GM12891 (cell line): ENCODE measurements at regions not wholly inside any gene's neighbourhood (a gene's known extent, or its start where the extent isn't known, plus 50 kb on each side); places are given as distances from the start of the nearest gene placed in this dataset.

Experiments
- DNase-seq: peaks from one replicate; pipeline ENCODE4 v3.0.0; 2011; ENCODE audit warnings: low spot score; ENCODE audit not compliant: insufficient read length
- FAIRE-seq: peaks from 2 replicates; lab custom pipeline; 2011; peaks lifted over from hg19 to GRCh38; lab: Jason Lieb, UNC
- PAX5 ChIP-seq: IDR thresholded peaks from 2 replicates; pipeline ENCODE4 v1.6.1; 2011; ENCODE audit warnings: low read length, moderate library complexity, mild to moderate bottlenecking; ENCODE audit not compliant: insufficient read depth, severe bottlenecking
- POLR2A ChIP-seq: IDR thresholded peaks from 2 replicates; pipeline ENCODE4 v1.6.1; 2011; ENCODE audit warnings: low read depth, low read length, control low read depth
- POLR2AphosphoS5 ChIP-seq: IDR thresholded peaks from 2 replicates; pipeline ENCODE4 v1.6.1; 2011; ENCODE audit warnings: low read depth, low read length, control low read depth
- POU2F2 ChIP-seq: IDR thresholded peaks from 2 replicates; pipeline ENCODE4 v1.6.1; 2011; ENCODE audit warnings: low read depth, mild to moderate bottlenecking, control low read depth, low read length, moderate library complexity
- SPI1 ChIP-seq: IDR thresholded peaks from 2 replicates; pipeline ENCODE4 v1.6.1; 2011; ENCODE audit warnings: low read depth, low read length, control low read depth
- TAF1 ChIP-seq: IDR thresholded peaks from 2 replicates; pipeline ENCODE4 v1.6.1; 2011; ENCODE audit warnings: low read depth, low read length, control low read depth

DNA sequence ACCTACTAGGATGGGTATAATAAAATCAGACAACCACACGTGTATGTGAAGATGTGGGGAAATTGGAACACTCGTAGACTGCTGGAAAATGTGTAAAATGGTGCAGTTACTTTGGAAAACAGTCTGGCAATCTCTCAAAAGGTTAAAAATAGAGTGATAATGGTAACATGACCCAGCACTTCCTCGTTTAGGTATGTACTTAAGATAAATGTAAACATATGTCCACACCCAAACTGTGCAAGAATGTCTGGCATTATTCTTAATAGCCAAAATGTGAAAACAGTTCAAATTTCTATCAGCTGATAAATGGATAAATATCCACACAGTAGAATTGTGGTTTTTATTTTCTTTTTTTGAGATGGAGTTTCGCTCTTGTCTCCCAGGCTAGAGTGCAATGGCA is 272.8 kb downstream of the ZNF248 start:
- no peak for TF ChIP-seq PAX5
- no peak for TF ChIP-seq POU2F2
- no peak for TF ChIP-seq POLR2A
- TF ChIP-seq POLR2AphosphoS5, result no peak
- TF ChIP-seq SPI1, result no peak
- TF ChIP-seq TAF1, result no peak
- FAIRE-seq (no peak), DNase-seq (no peak)

DNA sequence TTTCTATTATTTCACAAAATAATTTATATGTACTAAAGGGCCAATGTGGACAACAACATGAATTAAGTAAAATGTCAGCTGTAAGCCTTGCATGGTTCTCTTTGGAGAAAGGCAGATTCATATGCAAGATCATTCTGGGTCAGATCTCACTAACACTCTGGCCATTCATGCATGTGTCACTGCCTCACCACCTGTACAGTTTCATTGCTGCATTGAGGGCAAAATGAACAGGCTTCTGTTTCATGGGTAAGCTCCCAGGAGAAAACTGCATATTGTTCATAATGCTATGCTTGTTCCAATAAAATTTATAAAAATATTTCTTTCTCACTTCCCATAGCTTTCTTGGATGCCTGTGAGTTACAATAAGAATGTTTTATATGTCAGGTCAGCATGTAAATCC is 275.2 kb downstream of the ZNF248 start:
- DNase-seq, result no peak
- no peak for FAIRE-seq
- TF ChIP-seq POU2F2 (no peak), POLR2A (no peak), POLR2AphosphoS5 (no peak), TAF1 (no peak), SPI1 (no peak), PAX5 (no peak)

DNA sequence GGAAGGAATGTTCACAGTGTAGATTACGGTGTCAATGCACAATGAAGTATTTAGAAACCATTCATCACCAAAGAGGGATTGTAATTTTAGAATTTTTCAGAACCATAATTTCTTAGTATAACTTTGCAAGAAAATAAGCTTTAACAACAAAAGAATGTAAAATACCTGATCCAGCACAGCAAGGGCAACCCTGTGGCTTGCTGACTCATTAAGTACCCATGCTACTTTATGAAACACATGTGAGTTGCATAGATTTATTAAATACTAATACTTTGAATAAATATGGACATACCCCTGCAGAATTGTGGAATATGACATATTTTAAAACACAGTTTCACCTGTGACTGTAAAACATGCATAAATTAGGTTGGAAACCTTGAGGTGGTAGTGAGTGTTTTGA is 281.3 kb downstream of the ZNF248 start:
- FAIRE-seq, result no peak
- TF ChIP-seq POU2F2 (no peak), SPI1 (no peak)

DNA sequence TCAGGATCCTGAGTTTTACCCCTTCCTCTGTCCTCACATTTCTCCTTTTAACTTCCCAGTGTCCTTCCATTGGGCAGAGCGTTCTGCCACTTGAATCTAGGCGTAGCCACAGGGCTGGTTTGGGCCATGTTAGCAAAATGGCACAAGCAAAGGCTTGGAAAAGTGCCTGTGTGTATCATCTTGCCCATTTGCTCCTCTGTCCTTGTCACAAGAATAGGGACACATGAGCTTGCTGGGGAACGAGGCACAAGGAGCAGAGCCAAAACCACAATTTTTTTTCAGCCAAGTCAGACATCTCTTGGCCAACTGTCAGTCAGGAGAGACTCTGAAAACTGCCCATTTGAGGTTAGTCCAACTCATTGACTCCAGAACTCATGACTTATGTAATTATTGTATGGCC is 285.2 kb downstream of the ZNF248 start:
- TF ChIP-seq TAF1, result no peak
- FAIRE-seq, result no peak
- DNase-seq, result no peak

More for the DNA sequence above, 281.3 kb downstream of the ZNF248 start:
- no peak for DNase-seq

DNA sequence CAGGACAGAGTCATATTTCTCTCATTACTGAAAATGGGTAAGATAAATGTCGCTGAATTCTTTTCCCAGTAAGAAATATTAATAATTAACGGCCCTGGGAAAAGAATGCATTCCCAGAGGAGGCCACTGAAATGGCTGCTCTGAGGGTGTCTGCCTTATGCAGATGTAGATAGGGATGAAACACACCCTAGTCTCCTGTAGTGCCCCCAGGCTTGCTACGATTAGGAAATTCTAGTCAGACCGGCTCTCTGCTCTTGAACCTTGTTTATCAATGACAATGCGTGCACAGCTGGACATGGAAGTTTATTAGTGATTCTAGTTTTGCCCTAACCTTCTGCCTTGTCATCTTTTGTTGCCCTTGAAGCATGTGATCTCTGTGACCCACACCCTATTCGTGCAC is 291.1 kb downstream of the ZNF248 start:
- TF ChIP-seq POLR2AphosphoS5 (no peak), PAX5 (no peak), TAF1 (no peak), POU2F2 (no peak), SPI1 (no peak), POLR2A (no peak)
- no peak for DNase-seq
- FAIRE-seq, result no peak

DNA sequence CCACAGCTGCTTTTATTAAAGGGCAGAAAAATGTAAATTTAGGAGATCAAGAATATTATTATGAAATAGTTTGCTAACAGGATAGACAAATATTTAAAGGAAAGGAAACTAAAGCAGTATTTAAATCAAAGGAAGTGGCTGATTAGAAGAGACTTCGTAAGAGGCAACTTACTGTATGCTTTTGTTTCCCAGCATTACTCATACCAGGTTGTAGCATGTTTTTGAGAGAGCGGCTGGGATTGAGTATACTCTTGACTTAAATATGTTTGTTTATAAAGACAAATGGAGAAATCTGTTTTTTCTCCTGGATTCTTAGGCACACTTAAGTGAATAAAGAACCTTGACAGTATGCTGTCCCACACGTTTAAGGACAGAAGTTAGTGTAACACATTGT is 293.7 kb downstream of the ZNF248 start:
- DNase-seq (no peak), FAIRE-seq (no peak)
- no peak for TF ChIP-seq POU2F2
- TF ChIP-seq POLR2A, result no peak
- no peak for TF ChIP-seq SPI1
- TF ChIP-seq POLR2AphosphoS5, result no peak
- no peak for TF ChIP-seq TAF1

DNA sequence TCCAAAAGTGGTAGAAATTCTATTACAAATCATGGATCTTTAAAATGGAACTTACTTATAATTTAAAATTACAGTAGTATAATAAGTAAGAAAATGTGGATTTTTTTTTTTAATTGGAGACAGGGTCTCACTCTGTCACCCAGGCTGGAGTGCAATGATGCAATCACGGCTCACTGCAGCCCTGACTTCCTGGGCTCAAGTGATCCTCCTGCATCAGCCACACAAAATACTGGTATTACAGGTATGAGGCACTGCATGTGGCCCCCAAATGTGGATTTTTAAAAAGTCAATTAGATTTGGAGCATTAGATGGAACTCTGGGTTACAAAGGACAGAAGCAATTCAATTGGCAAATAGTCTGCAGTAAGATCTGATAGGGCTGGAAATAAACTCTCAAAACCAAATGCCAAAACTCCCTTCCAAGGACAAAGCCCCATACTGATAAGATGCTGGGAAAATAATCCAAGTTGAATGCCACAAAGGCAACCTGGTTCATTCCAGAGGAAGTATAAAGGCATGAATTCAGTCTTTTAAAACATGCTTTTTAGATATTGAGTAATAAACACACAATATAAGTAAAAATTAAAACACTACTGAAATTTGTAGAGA is 294.2 kb downstream of the ZNF248 start:
- FAIRE-seq (no peak), DNase-seq (no peak)
- TF ChIP-seq TAF1 (no peak), POLR2A (no peak), POU2F2 (no peak), POLR2AphosphoS5 (no peak), SPI1 (no peak), PAX5 (no peak)

DNA sequence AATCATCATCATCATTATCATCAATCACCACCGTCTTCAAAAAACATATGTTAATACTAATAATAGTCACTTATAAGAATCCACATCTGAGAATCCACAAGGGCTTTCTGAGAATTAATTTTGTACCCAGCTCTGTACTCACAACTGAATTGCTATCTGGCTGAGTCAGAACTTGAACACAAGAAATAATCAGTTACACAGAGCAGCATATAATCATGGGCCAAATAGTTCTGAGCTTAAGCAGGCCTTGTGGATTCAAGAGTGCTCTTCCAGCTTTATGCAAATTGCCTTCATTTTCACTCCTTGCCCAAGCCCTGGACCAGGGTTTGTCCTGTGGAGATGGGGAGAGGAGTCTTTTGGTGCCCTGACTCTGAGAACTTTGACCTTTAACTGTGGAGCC is 304.5 kb downstream of the ZNF248 start:
- DNase-seq (no peak), FAIRE-seq (no peak)
- TF ChIP-seq SPI1, result no peak
- no peak for TF ChIP-seq POLR2A
- no peak for TF ChIP-seq PAX5
- TF ChIP-seq POLR2AphosphoS5, result no peak
- TF ChIP-seq TAF1, result no peak
- TF ChIP-seq POU2F2, result no peak

DNA sequence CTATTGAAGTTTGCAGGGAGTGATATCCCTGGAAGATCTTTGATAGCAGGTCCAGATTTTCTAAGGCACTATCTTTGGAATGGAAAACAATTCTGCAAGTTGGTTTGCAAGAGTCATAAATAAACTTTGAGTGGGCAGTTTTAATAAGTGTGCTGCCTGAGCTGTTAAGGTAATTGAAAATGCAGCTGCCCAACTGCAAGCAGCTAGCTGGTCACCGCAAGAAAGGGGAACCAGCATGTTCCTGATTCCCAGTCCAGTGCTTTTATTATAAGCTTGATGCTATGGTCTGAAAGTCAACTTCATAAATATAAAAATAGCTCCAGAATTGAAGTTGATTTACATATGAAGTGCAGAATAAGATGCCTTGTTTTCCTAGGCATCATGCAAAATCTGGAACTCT is 308.4 kb downstream of the ZNF248 start:
- DNase-seq (no peak), FAIRE-seq (no peak)
- TF ChIP-seq POLR2AphosphoS5, result no peak
- no peak for TF ChIP-seq POLR2A
- no peak for TF ChIP-seq PAX5

DNA sequence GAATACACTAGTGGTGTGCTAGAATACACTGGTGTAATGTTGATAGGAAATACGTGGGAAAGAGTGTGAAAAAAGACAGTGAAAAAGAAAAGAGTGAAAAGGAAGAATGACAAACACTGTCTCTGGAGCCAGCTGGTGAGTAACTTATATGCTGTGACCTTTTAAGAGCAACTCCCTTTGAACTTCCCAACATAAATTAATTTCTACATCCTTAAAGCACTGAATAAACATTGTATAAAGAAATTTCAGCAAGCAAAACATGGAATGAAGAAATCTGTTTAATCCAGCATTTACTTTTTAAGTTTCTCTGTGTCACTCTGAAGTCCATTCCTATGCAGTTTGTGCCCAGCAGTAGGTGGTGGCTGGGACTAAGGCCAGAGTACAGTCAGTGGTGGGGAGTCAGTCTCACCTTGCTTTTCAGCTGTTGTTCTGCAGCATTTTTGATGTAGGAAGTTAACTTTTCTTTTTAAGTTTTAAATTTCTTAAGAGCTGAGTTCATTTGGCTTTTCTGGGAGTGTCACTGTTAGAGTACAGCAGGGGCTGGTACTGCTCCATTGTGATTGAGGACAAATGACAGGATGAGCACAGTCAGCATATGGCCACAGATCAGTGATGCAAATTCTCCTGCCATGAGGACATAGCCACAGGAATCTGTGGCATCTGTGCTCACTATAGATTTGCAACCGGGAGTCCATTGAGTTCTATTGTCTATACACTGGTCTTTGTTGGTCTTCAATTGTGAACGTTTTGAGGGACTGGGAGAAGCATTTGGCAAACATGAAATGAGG is 321.8 kb downstream of the ZNF248 start:
- no peak for DNase-seq

More for the DNA sequence above, 321.8 kb downstream of the ZNF248 start:
- no peak for FAIRE-seq
- TF ChIP-seq TAF1, result no peak
- TF ChIP-seq SPI1, result no peak
- no peak for TF ChIP-seq POLR2AphosphoS5
- no peak for TF ChIP-seq PAX5
- TF ChIP-seq POLR2A, result no peak
- TF ChIP-seq POU2F2, result no peak
